Neural cell (in vitro differentiated cells): ENCODE measurements at regions not wholly inside any gene's neighbourhood (a gene's known extent, or its start where the extent isn't known, plus 50 kb on each side); places are given as distances from the start of the nearest gene placed in this dataset.

Experiments used
- CTCF ChIP-seq: fragments of 450-650 bp; IDR thresholded peaks from 2 replicates; pipeline ENCODE4 v1.5.1; 2014; ENCODE audit warnings: antibody characterized with exemption, mild to moderate bottlenecking, moderate library complexity; ENCODE audit not compliant: poor library complexity, severe bottlenecking
- EP300 ChIP-seq: fragments of 450-650 bp; conservative IDR thresholded peaks from 2 replicates; pipeline ENCODE4 v1.6.1; 2014; ENCODE audit warnings: antibody characterized with exemption, mild to moderate bottlenecking, moderate library complexity; ENCODE audit not compliant: poor library complexity, severe bottlenecking
- EZH2 ChIP-seq: fragments of 200-600, 300-800 bp; shearing (Covaris generic), sonication (generic); IDR thresholded peaks from 2 replicates; pipeline ENCODE4 v1.6.1; 2014; ENCODE audit warnings: antibody characterized with exemption, low read length, borderline replicate concordance, mild to moderate bottlenecking; ENCODE audit not compliant: insufficient read depth, poor library complexity, severe bottlenecking
- POLR2AphosphoS5 ChIP-seq: IDR thresholded peaks from 2 replicates; pipeline ENCODE4 v1.6.1; 2012
- RAD21 ChIP-seq: fragments of 450-650 bp; conservative IDR thresholded peaks from 2 replicates; pipeline ENCODE4 v1.6.1; 2014; ENCODE audit warnings: antibody characterized with exemption, mild to moderate bottlenecking, moderate library complexity
- REST ChIP-seq: IDR thresholded peaks from 2 replicates; pipeline ENCODE4 v1.6.1; 2012; ENCODE audit warnings: borderline replicate concordance
- SMC3 ChIP-seq: fragments of 450-650 bp; conservative IDR thresholded peaks from 2 replicates; pipeline ENCODE4 v1.6.1; 2014; ENCODE audit warnings: antibody characterized with exemption, mild to moderate bottlenecking, moderate library complexity; ENCODE audit not compliant: poor library complexity

GRCh38 chr4:72942565-72942964 lies 127.0 kb downstream of the COX18 start:
- TF ChIP-seq SMC3 (no peak), EZH2 (no peak), POLR2AphosphoS5 (no peak), EP300 (no peak), CTCF (no peak), RAD21 (no peak), REST (no peak)
